ENCODE measurements at regions not wholly inside any gene's neighbourhood (a gene's known extent, or its start where the extent isn't known, plus 50 kb on each side); places are given as distances from the start of the nearest gene placed in this dataset.

DNA sequence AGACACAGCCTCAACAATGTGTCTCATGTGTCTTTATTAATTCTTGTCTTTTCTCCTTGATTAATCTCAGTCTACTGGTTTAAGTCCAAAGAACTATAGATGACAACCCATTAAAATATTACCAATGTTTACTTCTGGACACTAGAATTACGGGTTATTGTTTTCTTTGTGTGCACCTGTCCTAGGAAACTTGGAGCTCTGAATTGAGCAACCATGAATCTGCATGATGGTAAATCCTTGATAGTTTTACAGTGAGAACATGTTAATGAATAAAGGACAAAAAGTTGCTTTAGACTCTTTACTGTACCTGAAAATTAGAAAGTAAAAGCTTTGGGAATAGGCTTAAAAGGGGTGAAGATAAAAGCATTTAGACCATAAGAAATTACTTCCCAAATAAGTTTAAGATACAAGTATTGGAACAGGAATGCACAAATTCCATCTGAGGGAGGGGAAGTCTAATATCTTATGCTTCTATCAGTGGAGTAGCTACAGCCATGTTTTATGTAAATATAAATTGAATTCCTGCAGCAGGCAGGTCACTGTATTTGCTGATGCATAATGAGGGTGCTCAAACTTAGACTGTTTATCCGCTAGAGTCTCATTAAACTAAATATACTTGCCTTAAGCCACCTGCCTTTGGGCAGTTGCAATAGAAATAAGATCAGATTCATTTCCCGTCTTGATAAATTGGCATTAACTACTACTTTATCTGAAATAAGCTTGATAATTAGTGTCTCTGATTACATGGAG lies 603.7 kb upstream of the GCFC2 start:
- no peak for DNase-seq

DNA sequence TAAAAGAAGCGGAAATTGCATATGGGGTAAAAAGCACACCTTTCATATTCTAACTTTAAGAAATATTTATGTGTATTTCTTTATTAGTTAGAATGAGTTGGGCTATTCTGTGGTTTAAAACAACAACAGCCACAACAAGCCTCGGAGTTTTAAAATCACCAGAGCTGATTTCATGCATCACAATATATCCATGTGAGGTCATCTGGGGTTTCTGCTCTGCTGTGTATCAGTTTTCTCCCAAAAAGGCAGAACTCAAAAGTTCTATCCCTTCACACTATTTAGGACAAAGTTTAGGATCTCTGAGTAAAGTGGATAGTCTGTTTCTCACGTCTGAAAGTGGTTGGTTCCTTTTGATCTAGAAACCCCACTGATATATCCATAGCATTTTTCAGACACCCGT lies 601.5 kb upstream of the GCFC2 start:
- no peak for DNase-seq

DNA sequence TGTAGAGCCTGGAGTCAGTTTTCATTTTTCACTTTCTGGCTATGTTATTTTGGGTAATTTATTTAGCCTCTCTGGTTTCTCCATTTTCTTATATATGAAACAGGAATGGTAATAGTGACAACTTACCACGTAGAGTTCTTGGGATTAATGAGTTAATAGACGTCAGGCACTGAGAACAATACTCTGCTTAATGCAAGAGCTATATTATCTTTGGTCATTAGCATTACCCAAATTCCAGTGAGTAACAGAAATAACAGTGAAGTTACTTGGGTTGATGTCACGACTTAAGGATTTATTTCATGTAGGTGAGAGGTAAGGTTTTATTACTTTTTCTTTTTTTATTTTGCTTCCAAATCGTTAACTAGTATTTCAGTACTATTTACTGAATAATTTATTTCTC lies 601.0 kb upstream of the GCFC2 start:
- no peak for DNase-seq

DNA sequence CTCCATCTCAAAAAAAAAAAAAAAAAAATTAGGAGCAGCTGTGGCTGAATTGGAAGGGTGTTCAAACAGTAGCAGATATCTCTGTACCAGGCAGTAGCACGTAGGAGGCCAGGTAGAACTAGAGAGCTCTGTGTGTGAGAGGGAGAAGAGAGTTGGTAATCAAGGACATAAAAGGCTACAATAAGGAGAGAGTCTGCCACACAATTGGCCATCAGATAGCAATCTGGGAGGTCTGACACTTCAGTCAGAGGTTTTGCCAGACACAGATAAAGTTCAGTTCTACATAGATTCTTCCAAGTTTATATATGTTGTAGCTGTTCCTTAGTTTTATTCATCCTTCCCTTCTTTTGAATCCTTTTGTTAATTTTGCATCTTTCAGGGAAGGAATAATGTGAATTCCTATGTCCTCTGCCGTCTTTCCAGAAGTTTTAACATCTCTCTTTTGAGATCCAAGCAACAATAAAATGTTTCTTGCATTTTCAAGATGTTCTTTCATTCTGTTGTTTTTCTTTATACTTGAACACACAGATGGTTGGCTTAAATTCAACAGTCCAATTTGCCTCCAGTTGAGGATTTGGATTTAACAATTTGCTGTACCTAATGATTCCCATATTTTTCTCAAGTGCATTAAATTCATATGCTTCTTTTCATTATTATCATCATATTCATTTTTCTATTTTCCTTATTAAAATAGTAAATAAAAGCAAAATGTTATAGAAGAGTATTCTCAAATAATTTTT lies 600.3 kb upstream of the GCFC2 start:
- no peak for DNase-seq

DNA sequence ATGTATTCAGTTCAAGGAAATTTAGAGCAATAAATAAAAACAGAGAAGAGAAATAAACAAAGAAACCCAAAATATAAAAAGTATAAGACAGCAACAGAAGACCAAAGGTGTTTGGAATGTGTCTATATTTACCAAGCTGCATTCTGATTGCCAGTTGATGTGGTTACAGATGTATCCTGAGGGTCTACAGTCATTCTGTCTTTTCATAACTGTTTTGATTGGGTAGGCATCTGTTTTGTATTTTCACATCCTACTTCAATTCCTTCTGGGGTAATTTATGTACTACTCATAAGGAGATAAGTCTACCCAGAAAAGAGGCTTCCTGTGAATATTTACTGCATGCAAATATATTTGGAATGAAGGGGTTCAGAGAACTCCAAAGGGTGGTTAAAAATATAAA lies 596.8 kb upstream of the GCFC2 start:
- no peak for DNase-seq

DNA sequence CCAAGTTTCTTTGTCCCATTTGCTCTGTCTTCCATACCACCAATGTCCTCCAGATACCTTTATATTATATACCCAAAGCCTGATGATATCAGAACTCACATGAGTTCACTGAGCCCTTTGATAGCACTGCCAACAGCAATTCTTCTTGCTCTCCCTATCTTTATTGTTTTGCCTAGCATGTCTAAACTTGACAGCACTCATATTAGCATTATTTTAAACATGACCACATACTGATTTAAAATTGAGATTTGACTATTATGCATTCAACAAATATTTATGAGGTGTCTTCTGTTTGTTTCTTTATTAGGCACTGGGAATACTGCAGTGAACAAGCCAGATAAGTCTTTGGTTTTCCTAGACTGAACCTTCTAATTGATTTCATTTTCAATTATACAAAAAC lies 587.3 kb upstream of the GCFC2 start:
- DNase-seq = no peak

DNA sequence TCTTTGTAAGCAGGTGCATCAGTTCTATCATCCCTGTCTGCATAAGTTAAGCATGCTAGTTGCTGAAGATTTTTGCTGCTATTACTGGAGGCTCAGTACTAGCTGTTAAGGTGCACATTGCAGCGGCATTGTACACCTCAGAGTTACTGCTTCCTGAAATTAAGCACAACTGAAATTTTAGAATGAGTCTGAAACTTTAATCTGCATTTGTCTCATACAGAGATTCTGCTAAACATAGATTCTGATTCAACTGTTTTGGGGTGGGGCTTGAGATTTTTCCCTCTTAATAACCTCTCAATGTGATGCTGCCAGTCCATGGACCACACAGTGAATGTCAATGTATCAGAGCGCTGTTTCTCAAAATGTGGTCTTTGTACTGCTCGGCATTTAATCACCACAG lies 585.7 kb upstream of the GCFC2 start:
- DNase-seq = no peak

DNA sequence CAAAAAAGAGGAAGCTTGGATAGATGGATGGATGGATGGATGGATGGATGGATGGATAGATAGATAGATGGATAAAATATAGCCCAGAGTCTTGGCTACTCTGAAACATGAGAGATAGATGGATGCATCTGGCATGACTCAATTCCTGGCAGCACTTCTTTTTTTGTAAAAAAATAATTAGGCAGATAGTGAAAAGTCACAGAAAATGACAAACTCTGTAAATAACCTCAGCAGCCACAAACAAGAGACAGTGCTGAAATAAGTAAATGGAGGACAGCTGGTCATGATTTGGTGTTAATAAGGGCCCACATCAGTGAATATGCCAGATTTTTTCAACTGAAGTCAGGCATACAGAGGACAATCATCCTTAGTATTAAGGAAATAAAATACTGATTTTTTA lies 585.0 kb upstream of the GCFC2 start:
- DNase-seq = no peak

DNA sequence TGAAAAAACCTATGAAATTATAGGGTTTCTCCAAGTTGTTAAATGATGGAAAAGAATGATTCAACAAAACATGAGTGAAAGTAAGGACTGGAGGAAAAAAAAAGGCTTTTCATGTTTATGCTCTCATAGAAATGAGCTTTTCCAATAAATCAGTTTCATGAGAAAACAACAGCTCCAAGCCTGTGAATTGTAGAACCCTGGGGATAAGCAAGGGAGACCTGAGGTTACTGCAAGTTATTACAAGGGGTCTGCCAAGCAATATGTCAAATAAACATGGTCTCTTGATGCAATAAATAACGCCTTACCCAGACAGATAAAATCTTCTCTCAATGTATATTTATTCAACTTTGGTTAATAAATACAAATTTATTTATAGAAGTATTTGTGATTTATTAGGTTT lies 577.9 kb upstream of the GCFC2 start:
- no peak for DNase-seq

DNA sequence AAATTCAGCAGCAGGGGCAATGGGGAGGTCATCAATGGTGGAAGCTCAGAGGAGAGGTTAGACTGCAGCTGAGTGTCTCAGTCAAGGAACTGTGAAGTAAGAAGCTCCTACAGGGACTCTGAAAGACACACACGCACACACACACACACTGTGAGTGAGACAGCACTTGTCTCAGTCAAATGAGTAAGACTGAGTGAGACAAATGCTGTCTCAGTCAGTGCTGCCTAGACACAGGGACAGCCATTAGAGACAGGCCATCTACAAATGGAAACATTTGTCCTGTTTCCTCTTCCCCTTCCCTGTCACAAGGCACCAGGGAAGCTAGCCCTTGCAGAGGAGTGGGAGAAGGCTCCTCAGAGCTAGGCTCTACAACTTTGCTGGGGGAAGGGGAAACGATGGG lies 577.4 kb upstream of the GCFC2 start:
- no peak for DNase-seq

DNA sequence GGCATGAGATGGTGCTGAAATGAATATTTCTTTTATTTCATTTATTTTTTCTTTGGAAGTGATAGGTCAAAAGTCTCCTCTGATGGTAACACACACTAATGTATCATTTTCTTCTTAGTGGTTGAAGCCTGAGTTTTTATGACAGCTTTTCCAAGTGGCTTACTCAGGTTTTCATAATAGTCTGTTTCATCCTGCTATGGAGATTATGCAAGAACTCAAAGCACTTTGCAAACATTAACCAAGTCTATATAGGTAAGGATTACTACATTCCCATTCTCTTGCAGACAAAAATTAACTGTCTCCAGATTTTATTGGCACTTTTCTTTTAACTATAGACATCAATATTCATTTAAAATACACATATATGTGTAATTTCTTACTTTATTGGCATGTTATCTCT lies 572.6 kb upstream of the GCFC2 start:
- DNase-seq = no peak

DNA sequence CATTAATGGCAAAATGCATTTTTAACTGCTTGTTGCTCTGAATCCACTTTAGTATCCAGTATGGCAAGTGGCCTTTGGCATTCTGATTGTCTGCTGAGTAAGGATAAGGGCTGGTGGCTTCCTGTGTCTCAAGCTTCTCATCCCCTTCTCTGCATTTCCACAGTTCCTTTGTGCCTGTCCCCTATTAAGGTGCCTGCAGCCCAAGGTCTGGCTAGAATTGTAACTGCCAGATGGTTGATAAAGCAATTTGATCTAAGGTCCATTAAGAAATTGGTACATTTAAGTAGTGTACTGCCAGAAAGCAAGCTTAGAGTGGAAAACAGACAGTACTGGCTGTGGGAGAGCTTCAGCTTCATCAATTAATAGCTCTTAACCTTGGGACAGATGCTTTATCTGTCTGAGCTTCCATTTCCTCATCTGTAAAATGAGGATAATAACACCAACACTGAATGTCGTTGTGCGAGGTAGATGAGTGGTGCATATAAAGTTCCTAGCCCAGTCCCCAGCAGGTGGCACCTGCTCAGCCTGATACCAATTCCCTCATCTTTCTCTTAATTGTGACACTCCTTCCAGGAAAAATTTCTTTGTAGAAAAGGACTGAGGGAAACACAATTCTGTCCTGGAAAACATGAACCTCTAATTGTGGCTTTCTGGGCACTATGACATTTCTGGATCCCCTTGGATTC lies 570.6 kb upstream of the GCFC2 start:
- DNase-seq = no peak

DNA sequence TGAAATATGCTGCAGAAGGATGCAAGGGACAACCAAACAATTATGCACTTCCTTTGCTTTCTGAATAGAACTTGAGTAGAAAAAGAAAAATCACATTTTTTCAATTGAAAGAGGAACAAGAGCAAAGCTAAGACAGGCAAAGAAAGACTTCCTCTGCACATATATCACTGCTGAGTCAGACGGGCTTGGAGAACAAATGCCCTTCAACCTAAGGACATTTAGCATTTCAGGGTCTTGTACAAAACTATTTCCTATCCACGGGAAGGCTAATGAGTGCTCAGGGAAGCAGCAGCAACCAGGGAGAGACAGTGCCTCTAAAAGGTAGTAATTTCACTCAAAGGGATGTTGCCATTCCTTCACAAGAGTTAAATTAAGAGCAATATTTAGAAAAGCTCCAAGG lies 570.0 kb upstream of the GCFC2 start:
- DNase-seq = no peak

DNA sequence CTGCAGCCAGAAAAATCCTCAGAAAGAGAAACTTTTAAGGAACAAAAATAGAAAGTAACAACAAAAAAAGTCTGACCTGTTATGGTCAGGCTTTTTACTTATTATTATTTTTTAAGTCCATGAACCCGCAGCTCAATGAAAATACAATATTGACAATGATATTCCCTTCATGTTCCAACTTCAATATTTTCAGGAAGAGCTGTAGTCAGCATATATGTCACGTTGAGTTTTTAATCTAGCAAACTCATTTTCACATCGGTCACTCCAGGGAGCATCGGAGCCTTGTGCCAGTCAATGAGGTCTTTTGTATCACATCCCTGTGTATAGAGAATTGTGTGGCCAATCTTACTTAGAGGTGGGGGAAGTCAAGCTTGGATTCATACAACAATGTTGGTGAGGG lies 568.4 kb upstream of the GCFC2 start:
- no peak for DNase-seq

DNA sequence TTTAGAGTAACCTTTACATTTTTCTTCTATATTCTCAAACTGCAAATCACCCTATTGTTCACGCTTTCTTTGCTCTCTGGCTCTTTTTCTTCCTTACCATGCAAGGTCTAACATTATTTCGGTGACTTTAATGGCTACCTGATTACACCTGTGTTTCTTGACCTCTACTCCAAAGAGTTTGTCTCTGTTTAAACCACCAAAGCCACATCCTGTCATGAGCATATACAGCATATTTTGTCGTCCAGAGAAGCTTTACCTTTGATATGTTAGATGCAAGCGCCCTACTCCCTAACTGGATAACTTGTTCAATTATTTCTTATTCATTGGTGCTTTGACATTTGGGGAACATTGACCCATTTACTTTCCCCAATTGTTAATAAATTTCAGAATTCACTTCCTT lies 565.1 kb upstream of the GCFC2 start:
- DNase-seq = no peak

DNA sequence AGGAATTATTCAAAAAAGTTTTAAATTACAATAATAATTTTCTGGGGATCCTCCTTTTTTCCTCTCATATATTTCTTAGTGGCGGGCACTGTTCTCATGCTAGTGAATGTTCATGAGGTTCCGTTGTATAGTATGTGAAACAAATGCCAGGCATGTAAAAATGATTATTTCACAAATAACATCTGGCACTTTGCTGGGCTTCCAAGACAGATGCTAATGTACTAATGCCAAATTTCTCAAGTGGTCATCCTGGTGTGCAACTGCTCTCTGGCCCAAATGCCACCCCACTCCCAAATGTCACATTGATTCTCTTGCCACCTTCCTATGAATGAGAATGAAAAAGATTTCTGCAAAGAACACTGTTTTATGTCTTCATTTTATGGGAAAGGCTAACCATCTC lies 564.0 kb upstream of the GCFC2 start:
- no peak for DNase-seq

DNA sequence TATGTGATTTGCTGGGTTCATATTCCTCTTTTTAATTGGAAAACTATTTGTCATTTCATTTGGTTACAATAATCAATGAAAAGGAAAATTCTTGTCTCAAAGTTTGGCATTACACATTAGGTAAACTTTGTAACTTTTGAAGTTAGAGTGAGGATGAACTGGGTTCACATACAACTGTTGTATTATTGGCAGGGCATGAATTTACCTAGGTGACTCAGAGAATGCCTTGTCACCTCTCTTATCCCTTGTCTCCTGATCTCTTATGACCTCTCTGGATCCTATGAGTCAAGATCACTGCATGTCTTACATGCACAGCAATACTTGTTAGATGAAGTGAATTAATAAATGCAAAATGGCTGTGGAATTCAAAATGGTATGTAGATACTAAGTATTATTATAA lies 563.4 kb upstream of the GCFC2 start:
- no peak for DNase-seq

DNA sequence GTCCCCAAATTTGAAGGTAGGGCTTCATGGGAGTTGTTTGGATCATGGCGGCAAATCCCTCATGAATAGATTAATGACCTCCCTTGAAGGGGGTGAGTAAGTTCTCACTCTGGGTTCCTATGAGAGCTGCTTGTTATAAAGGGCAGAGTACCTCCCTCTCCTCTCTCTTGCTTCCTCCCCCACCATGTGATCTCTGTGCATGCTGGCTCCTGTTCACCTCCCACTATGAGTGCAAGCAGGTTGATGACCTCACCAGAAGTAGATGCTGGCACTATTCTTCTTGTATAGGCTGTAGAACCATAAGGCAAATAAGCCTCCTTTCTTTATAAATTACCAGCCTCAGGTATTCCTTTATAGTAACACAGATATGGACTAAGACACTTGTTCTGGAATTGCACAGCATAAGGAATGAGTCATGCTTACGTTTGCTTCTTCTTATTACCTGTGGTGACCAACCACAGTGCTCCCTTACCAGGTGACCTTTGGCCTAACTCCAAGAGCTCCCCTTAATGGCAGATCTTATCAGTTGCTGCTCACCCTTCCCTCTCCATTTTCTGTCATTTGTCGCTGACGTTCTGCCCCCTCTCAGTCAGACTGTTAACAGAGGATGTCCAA lies 559.5 kb upstream of the GCFC2 start:
- no peak for DNase-seq

DNA sequence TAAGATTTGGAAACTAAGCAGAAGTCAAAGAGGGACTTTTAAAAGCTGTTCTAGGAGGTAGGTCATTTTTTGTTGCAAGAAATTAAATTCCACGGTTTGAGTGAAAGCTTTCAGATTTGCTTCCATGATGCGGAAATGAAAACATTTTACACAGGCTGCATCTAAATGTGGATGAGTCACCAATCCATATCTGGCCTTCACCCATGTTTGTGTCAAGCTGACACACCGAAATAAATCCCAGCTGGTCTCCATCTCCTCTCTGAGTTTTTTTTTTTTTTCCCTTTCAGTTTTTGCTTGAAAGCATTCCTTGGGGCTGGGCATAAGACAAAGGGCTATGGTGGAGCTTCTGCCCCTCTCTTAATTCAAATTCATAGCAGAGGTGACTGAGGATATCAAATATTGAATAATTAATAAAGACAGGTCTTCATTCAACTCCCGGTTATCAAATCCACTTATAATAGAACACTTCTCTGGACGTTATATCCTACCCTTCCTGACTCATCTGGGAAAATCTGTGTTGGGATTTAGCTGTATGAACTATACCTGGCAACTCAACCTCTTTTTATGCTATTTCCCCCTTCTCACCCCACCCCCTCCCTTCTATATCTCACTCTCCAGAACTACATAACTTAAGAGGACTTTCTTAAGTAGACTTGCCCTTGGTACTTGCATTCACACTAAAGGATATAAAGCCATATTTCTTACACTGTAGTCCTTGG lies 558.3 kb upstream of the GCFC2 start:
- peak; percentile 11 for DNase-seq

DNA sequence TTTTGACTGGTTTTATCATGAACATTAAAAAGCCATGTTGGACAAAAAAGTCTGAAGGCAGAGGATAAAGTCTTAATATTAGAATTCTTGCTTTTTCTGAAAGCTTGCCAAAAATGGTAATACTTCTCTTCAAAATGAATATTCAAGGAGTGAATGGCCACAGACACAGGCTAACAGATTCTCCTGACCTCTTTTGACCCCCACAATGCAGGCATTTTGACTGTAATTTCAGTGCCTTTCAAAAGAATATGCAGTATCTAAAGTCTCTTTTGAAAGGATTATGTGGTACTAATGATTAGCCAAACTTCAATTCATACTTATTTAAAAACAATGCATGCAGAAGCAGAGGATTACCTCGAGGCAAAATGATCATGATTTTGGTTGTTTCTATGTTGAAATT lies 557.8 kb upstream of the GCFC2 start:
- DNase-seq = no peak

DNA sequence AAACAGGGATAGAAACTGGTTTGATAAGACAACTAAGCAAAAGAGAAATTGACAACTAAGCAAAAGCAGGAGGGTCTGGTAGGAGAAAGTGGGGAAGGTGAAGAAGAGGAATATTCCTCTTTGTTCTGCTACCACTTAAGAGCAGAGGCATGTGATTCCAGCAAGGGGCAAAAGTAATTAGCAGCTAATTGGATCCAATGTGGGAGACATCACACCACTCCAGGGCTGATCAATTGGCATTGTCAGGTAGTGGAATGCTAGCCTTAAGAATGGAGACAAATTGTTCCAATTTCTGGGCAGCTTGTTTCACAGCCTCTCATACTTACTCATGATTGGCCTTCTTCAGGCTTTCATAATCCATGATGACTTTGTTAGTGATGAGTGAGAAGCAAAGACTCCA lies 547.1 kb upstream of the GCFC2 start:
- DNase-seq = no peak

DNA sequence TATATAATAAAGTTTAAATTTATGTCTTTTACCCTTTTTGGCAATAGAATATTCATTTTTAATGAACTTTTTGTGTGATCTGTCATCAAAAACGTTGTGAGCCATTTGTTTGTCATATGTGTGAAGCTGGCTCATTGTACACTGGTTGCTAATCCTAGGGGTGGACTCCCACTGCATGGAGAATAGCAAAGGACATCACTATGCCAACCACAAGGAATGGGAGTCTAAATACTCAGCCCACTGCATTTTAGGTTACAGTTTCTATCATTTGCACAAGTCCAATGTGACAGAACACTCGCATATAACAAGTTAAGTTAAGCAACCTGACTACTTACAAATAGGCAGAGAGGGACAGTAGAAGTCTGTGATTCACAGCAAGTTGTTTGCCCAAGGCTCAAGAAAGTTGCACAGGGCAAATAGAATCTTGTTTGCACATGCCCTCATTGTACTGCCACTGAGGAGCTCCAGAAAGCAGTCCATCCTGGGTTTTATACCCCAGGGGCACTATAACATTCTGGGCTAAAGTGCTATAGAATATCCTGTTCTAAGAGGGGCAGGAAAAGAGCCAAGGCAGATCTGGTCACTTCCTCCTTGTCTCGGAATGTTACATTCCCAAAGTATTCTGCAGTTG lies 545.9 kb upstream of the GCFC2 start:
- DNase-seq = no peak

DNA sequence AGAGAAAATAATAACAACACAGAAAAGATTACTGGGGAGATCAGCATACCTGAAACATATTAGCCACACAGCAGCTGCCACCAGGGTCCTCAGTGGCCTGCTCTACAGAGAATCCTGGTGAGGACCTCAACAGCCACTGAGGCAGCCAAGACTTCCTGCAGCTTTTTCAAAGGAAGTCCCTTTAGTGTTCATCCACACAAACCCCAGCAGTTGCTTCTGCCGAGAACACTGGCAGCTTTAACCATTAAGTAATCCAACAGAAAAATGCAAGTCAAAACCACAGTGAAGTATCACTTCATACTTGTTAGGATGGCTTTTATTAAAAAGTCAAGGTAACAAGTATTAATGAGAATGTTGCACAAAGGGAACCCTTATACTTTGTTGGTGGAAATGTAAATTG lies 542.0 kb upstream of the GCFC2 start:
- DNase-seq = no peak
